GM19239 (cell line): ENCODE measurements at regions not wholly inside any gene's neighbourhood (a gene's known extent, or its start where the extent isn't known, plus 50 kb on each side); places are given as distances from the start of the nearest gene placed in this dataset.

ENCODE experiments used
- DNase-seq: peaks from one replicate; pipeline ENCODE4 v3.0.0; 2011; ENCODE audit warnings: low spot score; ENCODE audit not compliant: insufficient read length
- FAIRE-seq: peaks from 2 replicates; lab custom pipeline; 2011; peaks lifted over from hg19 to GRCh38; lab: Jason Lieb, UNC

DNA sequence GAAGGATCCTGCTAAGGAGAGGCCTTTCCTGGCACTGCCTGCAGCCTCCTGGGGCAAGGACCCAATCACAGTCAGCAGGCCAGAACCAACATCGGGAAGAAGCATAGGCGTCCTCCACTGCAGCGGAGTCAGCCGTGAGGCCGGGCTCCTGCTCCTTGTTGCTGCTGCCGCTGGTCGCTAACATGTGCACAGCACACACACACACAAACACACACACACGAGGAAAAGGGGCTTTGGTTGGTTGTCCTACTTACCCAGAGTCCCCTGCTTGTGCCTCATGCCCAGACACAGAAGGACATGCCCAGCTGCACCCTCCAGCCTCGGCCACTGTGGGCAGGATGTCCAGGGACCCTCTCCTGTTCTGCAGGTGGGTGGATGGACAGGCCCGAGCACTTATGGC, 209.4 kb downstream of the GLI2 start:
- no peak for FAIRE-seq
- DNase-seq = no peak

DNA sequence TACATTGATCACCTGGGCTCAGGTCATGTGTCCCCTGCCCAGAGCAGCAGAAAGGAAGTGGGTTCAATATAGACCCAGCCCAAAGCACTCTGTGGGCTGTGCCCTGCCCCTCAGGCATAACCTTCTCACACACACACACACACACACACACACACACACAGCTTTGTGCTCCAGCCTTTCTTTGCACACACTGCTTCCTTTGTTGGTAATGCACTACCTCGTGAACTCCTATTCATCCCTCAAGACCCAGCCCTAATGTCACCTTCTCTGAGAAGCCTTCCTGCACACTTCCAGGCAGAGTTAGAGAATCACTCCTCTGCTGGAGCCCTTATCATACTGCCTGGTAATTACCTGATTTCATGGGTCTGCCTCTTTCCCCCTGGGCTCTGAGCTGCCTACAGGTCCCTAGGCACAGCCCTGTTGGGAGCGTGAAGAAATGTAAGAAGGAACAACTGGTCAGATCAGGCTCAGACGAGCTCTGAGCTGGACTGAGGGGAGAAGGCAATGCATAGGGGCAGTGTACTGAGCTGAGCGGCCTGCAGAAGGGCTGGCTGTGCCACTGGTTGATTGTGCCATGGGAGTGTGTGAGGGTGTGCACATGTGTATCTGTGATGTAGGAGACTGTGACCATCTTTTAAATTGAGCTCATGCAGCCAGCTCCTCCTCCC, 210.3 kb downstream of the GLI2 start:
- no peak for FAIRE-seq
- DNase-seq = no peak

DNA sequence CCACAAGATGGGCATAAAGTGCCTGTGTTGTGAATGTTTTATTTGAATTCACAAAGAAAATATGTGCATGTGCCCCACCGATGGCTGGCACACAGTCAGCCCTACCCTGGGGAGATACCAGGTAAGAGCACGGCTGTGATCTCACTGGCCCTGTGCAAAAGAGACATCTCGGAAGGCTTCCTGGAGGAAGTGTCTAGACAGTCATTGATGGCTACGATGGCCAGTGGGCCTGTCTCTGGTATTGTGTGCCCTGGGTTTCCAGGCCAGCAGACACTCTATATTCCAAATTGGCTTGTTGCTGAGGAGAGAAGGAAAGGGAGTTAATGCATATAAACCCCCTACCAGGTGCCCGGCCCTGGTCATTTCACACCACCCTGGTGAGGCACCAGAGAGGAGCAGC, 211.7 kb downstream of the GLI2 start:
- DNase-seq = no peak
- FAIRE-seq = no peak

DNA sequence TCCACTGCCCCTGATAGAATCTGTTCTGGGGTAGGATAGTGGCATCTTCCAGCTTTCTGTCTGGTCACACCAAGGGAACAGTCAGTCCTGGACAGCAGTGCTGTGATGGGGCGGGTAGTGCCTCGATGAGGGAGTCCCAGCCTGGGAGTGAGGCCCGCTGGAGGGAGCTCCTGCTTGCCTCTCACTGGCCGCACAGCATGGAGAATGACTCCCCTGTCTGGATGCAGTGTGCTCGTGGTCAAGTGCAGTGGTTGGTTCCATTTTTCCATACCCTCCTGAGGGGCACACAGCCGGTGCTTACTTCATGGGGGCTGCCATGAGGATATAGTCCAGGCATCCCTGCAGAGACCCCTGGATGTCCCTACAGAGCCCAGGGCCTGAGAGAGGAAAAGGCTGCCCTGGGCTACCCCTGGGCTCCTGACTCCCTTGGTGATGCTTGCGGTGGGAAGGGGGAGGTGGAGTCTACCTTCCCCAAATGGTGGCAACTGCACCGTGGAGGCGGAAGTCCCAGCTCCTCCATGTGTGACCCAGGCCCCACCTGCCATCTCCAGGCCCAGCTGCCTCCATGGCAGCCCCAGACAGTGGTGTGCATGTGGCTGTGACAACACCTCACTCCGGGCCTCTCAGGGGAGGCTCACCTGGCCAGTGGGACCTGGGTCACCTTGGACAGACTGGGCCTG, 212.5 kb downstream of the GLI2 start:
- FAIRE-seq (no peak), DNase-seq (no peak)

DNA sequence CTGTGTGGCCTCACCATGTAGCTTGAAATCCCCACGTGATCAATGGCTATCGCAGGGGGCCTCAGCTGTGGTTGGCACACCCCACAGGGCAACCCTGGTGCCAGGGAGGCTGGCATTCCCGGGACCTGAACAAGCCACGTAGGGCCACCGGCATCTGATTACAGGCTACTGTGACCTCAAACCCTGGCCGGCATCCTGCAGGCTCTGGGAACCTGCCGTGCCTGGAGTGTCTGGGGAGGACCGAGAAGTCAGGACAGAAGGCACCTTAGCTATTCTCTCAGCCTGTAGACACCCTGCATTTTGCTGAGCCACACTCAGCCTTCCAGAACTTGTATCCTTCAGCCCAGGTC, 213.0 kb downstream of the GLI2 start:
- no peak for DNase-seq
- no peak for FAIRE-seq

DNA sequence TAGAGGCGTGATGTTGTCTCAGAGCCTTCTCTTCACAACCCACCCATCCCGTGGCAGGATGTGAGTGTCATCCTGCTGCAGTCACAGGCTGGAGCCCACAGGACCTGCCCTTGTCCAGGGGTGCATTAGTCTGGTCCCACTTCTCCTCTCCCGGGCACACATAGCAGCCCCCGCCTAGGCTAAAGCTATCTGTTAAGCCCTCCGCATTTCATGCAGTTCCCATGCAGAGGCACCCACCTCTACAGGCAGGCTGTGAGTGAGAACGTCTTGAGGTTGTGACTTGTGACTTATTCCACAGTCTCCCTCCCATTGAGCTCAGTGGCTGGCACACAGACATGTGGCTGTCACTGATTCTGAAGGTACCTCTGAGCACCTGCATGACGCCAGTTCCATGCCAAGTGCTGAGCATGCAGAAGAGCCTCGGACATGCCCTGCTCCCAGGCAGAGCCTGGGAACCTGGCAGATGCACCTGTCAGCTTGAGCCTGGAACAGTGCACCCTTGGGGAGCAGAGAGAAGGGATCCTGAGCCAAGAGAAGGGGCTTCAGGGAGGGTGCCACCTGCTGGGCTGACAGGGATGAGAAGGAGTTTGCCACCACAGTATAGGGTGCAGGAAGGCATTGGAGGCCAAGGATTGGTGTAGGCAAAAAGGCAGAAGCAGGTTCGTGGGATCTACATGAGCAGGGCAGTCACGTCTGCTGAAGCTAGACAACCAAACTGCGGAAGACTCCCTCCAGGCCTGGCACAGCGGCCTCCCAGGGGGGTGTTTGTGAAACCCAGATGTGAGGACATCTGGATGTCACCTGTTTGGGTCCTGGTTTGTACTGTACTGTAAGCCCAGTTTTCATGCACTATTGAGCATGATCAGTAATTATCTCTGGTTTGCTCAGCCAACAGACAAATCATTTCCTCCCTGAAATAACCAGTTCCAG, 213.6 kb downstream of the GLI2 start:
- FAIRE-seq (no peak), DNase-seq (no peak)

DNA sequence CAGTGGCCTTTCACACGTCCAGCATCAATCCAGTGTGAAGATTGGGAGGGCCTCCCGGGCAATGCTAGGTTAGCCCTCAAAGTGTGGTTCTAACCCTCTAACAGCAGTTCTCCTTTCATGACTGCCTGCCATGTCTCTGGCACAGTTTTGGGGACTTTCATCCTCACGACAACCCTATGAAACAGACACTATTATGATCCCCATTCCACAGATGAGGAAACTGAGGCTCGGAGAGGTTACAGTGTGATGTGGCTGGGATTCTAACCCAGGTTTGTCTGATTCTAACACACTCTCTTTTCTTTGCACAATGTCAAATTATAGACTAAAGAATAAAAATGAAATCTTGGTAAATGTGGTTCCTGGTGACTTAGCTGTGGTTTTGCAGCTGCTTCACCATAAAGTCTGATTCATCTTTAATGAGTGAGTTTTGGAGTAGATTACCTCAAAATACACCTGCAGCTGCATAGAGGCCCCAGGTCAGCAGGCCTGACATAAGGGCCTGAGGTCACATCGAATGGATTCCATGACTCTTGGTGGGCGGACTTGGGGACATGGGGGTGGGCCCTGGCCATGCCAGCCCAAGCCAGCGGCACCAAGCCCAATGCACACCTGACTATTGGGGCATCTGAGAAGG, 214.4 kb downstream of the GLI2 start:
- FAIRE-seq (no peak), DNase-seq (no peak)

DNA sequence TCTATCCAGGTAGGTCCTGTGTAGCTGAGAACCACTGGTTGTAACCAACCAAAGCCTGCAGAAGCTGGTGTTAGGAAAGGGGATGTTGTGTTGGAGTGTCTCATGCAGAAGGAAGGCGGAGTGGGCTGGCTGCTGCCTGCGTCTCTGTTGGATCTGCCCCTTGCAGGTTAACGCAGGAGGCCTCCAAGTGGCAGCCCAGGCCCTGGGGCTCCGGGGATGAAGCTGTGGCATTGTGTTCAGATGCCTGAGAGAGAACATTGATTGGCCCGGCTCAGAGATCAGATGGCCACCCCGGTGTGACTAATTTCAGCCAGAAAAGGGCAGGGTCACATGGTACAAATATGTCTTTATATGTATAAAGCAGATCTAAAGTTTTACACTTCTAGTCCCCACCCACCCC, 216.0 kb downstream of the GLI2 start:
- FAIRE-seq = no peak
- DNase-seq = no peak

DNA sequence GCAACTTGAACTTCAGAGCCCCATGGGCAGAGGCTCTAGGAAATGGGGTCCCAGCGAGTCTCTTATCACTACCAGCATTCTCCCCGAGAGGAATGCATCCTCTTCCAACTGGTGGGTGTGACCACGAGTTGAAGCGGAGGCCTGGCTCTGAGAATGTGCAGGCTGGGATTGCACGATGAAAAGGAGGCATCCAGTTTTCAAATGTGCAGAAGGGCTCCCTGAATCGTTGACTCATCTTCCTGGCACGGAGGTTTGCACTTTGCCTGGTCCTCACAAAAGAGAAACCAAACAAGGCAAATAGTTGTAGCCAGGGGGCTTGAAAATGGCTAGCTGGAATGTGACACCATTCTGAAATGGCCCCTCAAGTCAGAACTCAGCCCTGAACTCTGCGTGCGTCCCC, 216.7 kb downstream of the GLI2 start:
- no peak for FAIRE-seq
- no peak for DNase-seq

DNA sequence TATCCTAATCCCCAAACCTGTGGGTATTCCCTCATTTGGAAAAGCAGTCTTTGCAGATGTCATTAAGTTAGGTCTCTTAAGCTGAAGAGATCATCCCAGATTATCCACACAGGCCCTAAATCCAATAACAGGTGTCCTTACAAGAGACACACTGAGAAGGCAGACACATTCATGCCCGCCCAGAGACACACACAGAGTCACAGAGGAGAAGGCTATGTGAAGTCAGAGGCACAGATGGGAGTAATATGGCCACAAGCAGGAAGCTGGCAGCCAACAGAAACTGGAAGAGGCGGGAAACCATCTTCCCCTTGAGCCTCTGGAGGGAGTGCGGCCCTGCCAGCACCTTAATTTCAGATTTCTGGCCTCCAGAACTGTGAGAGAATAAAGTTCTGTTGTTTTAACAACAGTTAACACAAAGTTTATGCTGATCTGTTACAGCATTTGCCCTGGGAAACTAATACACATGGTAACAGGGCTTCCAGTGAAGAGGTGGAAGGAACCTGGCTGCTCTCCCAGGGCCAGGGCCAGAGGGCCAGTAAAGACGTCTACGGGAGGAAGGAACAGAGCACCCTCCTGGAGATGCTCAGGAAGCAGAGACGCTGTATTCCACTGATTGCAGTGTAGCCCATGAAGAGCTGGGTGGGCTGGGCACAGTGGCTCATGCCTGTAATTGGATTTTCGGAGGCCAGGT, 217.5 kb downstream of the GLI2 start:
- no peak for FAIRE-seq
- no peak for DNase-seq

DNA sequence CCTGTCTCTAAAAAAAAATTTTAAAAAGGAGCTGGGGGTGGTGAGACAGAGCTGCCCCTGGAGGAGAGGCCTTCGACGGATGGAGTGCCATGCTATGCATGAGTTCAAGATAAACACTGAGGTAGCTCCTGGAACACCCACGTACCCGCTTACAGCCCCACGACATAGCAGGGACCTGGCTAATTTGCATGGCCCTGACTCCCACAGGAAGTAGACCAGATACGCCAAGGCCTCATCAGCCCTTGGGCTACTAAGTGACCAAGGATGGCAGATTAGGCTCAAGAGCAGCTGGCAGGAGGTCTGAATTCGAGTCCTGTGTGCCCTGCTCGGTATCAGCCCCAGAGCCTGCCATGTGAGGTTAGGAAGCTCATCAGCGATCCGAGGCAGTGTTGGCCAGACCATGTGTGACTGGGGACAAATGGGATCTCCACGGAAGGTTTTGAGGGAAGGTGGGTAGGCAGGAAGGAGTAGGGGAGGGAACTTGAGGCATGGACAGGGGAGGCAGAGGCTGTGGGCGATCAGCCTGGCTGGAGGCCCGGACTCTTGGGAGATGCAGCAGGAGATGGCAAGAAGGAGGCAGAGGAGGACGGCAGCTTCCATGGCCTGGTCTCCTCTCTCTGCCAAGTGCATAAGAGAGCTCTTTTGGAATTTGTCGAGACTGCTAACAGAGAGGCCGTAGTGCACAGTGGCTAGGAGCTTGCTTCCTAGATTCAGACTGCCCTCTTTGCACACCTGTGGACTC, 218.3 kb downstream of the GLI2 start:
- no peak for FAIRE-seq
- DNase-seq = no peak

DNA sequence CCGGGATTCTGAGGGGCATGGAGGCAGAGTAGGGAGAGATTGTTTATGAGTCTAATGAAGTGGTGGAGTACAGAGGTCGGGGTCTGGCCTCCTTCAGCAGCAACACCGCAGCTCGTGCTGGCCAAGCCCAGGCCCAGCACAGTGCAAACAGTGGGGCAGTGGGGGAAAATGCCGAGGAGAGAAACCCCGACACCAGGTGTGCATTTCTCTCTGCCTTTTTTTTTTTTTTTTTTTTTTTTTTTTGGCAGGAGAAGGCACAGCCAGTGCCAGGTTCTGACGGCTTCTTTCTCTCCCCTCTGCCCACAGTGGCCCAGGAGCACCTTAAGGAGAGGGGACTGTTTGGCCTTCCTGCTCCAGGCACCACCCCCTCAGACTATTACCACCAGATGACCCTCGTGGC, 219.3 kb downstream of the GLI2 start:
- no peak for FAIRE-seq
- no peak for DNase-seq

DNA sequence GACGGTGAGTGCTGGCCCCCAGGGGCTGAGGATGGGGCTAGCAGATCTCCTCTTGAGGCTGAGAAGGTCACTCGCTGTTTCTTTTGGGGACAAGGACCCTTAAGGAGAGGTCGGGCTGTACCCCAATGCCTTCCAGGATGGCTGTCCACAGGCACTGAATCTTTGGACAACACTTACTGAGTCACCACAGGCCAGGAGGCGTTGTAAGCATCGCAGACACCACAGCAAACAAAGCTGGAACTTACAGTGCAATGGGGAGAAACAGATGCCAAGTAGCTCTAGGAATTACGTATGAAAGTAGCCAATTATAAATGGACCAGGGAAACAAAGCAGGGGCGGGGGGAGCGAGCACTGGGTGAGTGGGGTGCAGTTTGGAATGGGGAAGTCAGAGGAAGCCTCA, 219.8 kb downstream of the GLI2 start:
- DNase-seq (no peak), FAIRE-seq (no peak)

DNA sequence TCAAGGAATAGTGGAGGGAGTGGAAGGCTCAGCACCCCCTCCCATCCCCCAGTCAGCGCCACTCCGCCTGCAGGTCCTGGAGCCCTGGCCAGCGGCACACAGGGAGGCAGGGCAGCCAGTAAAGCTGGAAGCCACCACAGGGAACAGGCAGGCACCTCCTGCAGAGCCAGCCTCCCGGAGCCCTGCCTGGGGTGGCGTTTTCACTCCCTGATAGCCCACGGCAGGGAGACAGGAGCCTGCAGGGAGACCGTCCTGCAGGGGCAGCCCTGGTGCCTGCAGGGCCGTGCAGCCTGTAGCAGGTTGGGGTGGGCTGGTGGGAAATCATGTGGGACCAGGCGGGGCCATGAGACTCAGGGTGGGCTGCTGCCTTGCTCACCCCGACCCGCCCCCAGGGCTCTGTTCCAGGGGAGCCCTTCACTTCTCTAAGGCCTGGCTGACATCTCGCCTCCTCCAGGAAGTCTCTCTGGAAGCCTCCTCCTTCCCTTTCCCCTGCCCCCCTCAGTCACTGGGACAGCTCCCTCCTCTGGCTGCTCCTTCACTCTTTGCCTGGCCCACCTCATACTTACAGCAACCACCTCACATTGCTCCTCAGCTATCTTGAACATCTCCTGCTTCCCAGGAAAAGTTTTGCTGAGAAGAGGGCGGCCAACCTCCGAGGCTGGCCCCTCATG, 221.0 kb downstream of the GLI2 start:
- FAIRE-seq (no peak), DNase-seq (no peak)

DNA sequence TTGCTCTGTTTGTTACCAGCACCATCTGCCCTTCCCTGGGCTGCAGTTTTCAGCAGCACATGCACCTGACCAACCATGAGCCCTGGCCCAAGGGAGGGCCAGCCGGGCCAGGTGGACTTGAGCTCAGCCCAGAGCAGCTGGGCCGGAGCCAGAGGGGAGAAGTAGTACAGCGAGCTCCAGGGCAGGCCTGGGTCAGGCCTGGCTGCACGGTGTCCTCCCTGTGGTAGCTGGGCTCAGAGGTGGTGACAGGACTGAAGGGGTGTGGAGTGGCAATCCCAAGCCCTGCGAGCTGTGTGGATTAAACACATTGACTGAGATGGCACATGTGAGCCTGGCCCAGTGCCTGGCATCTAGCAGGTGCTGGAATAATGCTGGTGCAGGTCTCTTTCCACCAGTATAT, 222.2 kb downstream of the GLI2 start:
- DNase-seq = no peak
- FAIRE-seq = no peak

DNA sequence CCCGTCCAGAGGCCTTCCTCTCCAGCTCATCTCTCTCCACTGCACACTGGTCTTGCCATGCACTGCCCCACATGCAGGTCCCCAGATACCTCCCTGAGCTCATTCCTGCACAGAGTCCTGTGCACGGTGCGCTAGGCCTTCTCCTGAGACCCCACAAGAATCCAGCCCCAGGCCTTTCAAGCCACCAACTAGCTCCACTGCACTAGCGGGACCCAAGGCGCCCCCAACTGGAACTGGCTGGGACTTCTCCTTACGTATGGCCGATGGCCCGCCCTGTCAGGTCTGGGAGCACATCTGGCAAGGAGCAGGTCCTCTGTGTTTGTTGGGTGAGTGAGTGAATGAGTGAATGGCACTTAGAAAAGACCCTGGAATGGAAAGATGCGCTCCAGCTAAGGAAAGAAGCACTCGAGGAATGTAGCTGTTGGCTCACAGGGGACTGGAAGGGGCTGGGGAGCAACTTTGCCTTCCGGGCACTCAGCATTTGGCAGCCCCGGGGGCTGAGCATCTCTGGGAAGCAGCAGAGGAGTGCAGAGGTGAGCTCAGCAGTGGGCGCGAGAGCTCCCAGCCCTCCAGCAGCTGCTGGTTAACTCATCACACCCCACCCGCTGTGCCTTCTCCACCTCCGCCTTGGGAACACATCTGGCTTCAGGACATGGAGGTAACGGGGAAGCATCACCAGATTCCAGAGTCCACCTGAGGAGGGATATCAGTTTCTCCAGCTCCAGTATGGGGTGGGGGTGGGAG, 223.1 kb downstream of the GLI2 start:
- DNase-seq = no peak
- FAIRE-seq = no peak

DNA sequence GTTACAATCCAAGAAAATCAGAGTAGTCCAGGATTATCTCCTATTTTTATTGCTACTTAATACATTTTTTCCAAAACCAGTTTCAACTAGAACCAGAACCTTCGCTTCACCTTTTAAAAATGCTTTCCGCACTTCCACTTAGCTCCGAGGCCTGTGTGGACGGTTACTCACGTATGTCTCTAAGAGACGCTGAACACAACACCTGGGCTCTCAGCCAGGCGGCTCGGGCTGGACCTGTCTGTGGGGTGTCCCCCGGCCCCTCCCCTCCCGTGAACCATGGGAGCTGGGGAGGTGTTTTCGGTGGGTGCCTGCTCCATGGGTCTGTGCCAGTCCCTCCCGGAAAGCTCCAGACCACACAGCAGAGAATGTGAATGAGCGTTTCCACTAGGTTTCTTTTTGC, 223.8 kb downstream of the GLI2 start:
- FAIRE-seq = no peak
- no peak for DNase-seq

DNA sequence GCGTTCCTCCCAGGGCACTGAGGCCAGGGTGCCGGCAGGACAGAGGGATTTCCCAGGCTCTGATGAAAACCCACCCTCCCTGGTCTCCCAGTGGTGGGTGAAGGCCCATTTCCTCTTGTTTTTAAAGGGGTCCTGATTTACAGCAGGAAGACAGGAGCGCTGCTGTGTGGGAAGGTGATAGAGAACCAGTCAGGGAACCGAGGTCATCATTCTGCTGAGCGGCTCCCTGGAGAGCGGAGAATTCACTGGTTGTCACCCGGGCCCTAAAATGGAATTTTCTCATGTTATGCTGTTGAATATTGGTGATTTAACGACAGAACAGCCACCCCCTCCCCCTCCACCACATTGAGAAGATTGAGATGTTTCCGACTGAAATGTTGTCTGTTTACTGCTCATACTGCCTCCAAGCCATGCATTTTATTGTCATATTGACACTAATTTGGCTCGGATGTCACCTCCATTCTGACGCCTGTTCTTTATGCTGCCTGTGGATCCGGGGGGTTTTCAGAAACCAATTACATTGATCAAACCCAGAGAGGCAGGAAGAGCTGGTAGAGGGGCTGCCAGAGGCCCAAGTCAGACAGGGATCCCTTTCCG, 225.2 kb downstream of the GLI2 start:
- DNase-seq = no peak

More for the DNA sequence above, 225.2 kb downstream of the GLI2 start:
- FAIRE-seq = no peak
